ENCODE measurements at regions not wholly inside any gene's neighbourhood (a gene's known extent, or its start where the extent isn't known, plus 50 kb on each side); places are given as distances from the start of the nearest gene placed in this dataset.

DNA sequence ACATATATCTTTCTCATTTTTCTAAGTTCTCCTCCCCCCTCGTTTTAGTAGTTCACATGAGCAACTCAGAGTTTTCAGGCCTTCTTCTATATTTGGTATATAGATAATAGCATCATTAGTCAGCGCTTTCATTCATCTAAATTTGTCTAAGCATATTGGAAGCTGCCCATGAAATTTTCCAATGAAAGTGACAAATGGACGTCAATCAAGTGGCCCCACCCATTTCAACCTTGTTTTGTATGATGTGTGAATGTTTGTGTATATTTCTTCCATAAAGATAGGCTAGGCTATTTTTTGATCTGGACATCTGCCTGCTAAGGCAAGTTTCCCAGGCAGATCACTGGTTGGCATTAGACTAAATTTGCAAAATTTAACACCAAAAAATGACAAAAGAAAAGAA lies 104.0 kb upstream of the SSBP2 start:
- no peak for DNase-seq

DNA sequence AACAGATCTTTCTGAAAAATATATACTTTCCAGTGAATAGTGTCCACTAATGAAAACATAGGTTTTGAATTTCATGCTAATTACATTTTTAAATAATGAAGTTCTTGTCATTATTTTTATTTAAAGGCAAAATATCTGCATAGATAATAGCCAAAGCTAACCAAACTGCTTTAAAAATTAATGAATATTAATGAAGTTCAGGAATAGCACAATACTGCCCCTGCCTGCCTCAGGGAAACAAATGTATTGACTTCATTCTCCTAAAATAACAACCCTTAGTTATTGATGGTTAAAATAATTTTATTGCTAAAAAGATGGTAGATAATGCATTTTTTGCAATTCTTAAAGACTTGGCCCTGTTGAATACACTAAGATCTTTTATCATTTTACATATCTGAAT lies 103.6 kb upstream of the SSBP2 start:
- DNase-seq = no peak

DNA sequence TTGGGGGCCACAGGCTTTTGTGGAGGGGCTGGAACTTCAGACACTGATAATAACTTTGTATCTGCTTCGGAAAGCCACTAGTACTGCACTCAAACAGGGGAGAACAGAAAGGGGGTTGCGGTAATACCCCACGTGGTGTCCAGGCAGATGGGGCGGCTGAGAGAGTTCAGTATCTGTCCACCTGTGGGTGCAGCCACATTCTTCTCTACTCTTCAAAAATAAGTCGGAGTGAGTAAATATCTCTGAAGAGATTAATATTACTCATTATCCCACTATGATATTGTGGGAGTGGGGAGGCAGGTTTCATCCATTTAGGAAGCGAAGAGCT lies 102.1 kb upstream of the SSBP2 start:
- no peak for DNase-seq

DNA sequence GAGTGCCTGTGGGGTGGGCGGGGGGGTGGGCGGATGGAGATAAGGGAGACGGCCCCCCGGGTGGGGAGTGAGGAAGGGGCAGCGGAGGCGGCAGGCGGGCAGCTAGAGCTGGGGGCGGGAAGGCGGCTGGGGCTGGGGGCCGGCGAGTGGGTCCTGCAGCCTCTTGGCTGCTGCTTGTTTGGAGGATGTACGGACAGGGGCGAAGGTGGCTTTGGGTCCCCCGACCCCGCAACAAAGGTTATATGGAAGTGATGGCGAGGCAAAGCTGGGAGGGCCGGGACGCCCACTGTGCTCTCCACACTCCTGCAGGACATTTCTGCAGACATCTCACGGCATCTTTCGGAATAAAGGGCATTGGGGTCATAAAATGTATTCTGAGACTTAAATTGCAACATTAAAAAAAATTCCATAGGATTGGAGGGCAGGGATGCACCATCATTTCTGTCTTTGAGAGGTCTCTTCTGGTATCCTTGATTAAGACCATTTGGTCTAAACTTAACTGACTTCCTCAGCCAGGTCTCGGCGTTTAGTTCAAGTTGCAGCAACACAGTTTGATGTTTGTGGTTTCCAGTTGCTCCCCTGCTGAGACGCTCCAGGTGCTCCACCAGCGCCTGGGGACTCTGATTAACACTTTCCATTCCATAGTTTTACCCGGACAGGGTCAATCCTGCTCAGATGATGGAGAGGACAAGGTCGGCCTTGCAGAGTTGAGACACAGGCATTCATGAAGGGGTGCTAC lies 101.6 kb upstream of the SSBP2 start:
- DNase-seq = peak; percentile 14

DNA sequence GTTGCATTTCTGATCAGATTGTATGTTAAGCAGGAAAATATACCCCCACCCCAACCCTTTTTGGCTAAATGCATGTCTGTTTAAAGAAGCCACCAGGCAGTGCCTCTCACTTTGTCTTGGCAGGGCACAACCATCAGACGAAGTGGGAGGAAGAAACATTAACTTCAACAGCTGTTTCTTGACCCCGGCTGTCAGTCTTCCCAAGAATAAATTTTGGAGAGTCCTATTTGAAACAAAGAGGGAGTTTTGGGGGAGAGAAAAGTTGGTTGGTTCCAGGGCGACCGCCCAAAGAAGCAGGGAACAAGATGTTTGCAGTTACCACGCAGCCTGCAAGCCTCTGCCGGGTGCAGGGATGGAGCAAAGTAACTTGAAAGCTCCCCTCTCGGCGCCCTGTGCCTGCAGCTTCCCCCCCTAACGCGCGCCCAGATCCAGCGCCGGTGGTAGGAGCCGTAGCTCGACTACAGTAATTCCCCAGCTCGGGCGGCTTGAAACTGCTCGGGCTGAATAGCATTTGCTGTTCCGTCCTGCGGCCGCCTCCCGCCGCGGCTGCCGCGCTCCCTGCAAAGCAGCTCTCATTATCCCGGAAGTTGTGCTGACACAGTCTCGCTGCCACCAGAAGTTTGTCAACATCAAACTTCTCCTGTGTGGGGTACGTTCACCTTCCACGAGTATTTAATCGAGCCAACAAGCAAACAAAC lies 100.7 kb upstream of the SSBP2 start:
- peak; percentile 91 for DNase-seq

DNA sequence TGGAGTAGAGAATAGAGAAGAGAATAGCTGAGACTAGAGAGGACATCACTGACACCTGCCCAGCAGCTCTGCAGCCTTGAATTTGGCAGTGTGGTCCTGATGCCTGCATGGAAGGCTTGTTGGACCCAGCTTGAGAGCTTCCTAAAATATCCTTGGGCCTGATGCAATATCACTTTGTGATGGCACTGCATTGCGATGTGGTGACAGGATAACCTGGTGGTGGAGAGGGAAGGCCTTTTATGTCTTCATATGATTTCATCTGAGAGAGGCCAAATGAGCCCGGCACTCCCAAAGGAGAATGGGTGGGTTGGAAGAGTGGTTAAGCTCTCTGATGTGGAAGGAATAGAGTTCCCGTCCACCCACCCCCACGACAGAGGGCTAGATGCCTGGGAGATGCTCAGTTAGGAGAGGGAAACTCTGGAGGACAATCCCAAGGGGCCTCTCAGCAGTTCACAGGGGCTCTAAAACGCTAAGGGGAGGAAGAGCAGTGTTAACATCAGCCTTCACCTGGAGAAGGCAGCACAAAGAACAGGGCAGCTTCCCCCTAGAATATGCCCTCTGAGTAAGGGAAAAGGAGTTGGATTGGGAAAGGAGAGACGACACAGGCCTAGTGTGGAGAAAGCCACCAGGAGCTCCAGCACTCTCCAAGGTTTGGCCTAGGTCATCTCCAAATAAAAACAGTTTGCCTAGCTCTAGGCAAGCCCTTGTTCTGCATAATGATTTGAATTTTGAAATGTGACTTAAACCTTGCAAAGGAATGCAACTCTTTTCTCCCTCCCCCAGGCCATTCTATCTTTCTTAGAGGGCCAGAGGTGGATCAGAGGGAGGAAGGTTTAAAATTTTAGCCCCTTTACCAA lies 99.8 kb upstream of the SSBP2 start:
- DNase-seq = no peak

DNA sequence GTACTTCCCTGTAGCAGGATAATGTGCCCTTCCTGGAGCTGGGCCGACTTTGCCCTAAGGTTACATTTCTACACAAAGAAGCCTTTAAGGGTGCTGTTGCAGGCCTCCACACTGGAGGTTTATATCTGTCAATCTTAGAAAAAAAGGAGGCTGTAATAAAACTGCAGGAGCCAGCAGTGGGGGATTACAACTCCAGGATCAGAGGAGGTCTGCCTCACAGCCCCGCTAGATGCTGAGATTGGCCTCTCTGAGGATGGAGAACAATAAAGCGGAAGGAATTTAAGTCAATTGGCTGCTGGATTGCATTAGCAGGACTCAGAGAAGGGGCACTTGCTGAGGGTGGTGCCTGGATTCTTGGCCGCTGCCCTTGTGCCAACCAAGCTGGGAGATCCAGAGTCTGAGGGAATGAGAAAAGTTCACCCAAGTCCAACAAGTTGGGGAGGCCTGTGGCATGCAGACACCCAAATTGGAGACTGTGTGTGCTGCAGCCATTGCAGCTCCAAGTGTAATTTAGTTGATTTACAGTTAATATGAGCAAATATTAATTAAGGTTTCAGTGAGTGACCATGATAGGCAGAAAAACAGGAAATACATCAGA lies 99.0 kb upstream of the SSBP2 start:
- DNase-seq = no peak

DNA sequence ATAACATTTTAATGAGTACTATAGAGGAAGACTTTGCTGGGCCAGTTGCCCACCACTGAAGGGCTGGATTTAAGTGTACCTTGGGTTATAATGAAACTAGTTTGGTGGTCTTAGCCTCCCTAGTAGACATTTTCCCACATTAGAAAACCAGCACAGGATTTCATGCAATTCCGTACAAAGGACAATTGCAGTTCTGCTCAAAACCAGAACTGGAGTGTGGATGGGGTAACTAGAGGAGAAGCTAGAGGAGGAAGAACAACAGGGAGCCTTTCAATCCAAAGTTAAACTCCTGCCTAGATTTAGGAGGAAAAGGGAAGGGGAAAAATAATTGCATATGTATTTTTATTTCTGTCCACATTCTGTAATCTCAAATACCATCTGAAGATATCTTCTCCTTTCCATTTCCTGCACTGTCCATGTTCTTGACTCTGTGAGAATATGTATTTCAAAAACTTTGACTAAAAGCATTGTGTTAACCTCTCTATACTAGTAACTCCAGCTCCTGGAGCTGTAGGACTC lies 97.5 kb upstream of the SSBP2 start:
- DNase-seq = no peak

DNA sequence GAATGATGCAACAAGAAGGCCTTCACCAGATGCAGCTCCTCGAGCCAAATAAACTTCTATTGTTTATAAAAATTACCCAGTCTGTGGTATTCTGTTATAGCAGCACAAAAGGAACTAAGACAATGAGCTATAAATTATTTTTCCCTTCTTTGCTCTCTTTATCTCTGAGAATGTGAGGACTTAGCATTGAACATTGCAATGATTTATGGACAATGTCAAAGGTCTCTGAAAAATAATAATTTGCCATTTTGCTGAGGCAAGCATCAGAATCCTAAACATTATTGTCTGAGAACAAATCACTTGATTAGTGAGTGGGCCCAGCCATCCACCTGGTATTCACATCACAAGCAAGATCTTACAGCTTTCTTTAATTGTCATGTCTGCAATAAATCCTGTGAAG lies 95.4 kb upstream of the SSBP2 start:
- DNase-seq = no peak

DNA sequence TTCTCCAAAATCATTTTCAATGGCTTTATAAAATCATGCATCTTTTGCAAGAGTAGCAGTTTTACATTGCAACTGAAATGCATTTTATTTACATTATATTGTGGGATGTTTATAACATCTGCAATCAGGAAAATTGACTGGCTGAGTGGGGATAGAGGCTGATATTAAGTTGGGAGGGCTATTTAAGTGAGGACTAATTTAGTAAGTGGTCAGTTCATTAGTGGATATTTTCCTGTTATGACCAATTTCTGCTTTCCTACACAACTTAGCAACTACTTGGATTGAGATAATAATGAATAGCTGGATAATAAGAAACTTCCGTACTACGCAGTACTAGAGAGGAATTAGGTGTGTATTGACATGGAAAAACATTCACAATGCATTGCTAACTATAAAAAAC lies 92.9 kb upstream of the SSBP2 start:
- no peak for DNase-seq

DNA sequence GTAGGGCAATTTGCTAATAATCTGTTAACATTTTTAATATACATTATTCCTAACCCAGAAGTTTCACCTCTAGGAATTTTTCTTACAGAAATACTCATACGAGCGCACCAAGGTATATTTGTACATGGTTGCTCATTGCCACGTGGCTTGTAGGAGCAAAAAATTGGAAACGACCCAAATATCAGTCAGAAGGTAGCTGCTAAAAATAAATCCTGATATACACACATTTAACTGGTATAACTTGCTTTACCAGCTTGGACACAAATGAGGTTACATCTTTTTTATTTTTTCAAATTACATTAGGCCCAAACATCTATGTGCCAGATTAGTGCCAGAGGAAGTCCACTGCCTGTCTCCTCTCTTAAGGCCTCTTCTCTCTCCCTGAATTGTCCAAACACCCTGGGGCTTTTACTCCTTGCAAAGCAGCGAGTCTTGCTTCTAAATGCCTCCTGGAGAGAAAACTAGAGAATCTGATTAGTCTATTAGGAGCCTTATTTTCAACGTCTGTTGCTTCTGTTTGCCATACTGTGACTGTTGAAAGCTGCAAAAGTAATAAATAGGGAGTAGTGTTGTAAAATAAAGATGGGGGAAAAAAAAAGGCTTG lies 92.0 kb upstream of the SSBP2 start:
- no peak for DNase-seq

DNA sequence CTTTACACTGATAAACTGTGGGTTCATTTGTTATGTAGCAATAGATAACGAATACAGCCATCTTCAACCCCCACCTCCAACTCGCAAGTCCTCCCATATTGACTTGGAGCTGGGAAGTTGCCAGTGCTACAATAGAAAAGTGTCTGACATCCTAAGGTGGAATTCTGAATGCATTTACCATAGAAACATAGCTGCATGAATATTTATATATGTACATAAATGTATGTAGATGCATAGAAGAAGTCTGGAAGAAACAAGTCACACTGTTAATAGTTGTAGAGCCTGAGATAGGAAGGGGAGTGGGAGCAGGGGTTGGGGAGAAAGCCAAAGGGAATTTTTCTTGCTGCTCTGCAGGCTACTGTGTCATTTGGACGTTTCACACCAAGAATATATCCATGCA lies 88.1 kb upstream of the SSBP2 start:
- DNase-seq = no peak

DNA sequence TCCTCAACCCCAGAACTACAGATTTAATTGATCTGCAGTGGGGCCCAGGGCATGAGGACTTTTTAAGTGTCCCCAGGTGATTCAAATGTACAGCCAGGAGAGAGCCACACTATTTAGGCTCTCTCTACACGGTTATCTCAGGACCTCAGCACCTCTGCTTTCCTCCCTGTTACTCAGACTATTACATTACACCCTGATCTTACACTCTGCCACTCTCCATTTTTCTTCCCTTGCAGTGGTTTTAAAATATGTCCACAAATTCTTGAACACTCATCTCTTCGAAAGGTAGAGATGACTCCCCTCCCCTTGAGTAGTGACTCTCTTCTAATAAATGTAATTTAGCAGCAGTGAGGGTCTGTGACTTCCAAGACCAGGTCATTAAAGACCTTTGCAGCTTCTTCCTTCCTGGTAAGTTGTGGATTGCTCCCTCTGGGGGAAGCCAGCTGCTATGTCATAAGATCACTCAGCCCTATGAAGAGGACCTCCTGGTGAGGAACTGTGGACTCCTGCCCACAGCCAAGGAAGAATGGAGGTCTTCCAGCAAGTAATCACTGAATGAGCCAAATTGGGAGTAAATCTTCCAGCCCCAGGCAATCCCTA lies 87.5 kb upstream of the SSBP2 start:
- DNase-seq = peak; percentile 50

DNA sequence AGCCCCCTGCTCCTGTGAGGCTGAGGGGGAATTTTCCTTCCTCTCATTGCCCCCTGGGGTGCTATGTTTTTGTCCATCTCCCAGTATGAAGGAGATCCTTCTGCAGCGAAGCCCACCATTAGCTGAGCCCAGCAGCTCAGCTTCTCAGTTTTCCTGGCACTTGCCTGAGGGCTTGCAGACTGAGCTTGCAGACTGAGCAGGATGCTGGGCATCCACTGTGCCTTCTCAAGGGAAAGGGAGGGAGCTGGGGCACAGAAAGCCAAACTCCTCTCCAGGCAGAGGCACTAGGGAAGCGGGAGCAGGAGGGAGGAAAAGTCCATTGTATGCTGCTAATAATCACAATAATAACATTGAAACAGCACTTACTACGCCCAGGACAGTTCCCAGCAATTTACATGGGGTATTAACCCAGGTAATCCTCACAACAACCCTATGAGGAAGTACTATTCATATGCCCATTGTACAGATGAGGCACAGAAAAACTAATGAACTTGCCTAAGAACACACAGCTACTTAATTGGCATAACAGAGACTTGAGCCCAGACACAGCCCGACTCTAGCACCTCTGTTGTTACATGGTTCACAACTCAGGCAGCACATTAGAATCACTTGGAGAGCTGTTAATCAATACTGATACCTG lies 86.9 kb upstream of the SSBP2 start:
- no peak for DNase-seq

DNA sequence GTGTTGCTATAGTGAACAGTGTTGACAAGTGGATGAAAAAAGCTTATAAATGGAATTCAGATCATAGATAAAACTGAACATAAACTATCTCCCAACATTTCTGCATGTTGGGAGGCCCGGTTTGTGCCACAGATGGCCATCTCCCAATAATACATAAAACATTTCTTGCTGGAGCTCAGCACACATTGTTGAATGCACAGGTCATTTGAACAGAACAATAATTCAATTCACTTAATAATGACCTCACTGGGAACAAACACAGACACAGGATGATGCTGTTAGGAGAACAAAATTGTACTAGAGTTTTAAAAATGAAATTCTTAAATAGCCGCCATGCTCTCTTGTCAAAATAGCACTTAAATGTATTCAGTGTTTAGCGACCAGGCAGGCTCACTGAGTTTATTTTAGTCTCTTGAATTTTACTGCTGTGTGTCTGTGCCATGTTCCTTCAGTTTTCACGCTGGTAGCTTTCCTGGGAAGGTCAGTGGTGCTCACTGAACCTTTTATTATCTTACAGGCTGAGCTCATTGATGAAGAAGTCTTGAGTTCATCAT lies 85.0 kb upstream of the SSBP2 start:
- no peak for DNase-seq

DNA sequence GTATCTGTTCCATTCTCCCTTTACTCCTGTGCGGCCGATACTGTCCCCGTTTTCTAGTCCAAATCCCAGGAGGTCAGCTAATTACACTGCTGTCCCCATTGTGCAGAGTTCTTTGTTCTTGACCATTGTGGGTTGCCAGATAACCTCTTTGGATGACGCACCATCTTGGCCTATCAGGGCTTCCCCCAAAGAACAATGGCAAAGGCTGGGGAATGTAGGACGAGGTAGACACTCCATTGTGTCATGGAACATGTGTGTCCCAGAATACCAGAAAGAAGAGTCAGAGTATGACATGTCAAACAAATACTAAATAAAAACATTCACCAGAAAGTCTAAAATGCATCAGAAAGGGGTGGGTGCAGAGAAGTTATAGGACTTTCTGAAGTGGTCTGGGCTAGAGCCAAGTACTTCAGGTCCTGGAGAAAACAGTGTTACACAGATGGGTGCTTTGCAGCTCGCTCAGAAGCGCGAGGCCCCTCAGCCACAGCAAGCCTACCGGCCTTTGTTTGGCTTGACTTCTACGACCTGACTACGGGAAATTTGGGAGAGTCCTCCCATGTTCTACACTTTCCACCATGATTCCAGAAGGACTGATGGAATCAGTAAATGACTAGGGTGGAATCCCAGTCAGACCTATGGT lies 83.2 kb upstream of the SSBP2 start:
- no peak for DNase-seq

DNA sequence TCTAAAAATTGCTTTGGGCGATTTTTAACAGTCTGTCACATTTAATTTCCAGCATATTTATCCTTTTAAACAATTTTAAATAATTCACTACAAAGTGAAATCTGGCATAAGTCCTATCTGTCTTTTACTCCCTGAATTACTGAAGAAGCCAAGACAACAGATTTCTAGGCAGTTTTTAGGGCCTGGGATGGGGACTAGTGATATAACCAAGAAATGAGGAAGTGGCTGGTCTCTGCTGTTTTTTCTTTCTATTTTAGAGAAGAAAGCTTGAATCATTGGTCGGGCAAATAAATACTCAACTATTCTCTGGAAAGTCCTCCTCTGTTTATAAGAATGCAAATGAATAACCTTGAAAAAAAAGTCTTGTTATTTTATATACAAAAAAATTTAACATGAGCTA lies 79.7 kb upstream of the SSBP2 start:
- DNase-seq = no peak

DNA sequence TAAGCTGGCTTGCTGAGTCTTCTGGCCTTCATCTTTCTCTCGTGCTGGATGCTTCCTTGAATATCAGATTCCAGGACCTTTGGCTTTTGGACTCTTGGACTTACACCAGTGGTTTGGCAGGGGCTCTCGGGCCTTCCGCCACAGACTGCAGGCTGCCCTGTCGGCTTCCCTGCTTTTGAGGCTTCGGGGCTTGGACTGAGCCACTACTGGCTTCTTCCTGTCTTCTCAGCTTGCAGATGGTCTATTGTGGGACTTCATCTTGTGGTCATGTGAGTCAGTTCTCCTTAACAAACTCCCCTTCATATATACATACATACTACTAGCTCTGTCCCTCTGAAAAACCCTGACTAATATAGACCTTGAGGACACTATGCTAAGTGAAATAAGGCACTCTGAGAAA lies 78.3 kb upstream of the SSBP2 start:
- DNase-seq = no peak

DNA sequence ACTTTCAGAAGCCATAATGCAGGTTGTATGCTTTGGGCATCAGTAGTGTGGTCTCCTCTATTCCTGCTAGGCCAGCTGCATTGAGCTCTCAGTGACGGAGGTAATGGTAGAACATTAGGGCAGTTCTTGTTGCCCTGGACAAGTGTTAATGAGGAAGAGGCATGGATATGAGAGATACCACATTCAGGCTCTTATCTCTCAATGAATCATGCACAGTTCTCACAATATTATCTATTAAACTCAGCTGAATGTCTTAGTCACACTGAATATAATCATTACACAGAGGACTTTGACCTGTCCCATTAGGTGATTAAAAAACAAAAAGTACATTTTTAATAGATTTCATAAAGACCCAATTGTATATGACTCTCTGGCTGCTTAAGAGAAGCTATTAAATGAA lies 76.6 kb upstream of the SSBP2 start:
- DNase-seq = no peak

DNA sequence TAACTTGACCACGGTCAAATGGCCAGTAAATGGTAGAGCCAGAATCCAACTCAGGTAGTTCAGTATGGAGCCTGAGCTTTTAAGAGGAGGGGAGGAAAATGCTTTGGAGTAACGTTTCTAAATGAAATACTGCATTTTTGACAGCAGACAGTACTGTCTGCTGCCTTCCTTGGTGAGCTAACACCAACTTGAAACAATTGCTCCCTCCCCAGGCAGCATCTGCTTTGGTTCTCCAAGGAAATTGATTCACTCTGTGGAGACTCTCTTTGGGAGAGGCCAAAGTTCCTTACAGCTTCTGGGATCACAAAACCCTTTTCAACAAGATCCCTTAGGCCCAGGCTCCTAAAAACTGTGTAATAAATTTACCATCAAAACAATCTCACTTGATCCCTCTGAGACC lies 75.2 kb upstream of the SSBP2 start:
- DNase-seq = no peak

DNA sequence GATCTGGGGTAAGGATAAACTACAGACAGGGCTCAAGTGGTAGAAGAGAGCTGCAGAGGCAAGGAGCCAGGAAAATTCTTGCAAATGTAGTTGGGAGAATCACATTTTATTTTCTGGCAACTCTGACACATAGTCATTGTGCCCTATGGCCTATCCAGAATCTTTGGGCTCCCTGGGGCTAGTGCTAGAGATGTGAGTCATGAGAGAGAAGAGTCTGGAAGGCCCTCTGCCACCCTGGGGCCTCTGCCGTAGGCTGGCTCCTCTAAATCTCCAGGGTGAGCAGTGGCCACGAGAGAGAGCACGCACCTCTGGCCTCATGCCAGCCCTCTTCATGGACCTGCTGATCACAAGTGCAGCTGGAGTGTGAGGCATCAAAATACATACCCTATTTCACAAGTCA lies 74.3 kb upstream of the SSBP2 start:
- DNase-seq = no peak

Measured in CD4-positive, alpha-beta T cell treated with Interleukin-17A for 1 hour (primary cell).